SK-N-SH (cell line): ENCODE measurements at regions not wholly inside any gene's neighbourhood (a gene's known extent, or its start where the extent isn't known, plus 50 kb on each side); places are given as distances from the start of the nearest gene placed in this dataset.
"Not testable (repeated sequence)": the region's sequence is repeated elsewhere in the genome, so short reads cannot be mapped to it uniquely, and the experiment has no call there.

Experiments used
- YY1 ChIP-seq: IDR thresholded peaks from 2 replicates; pipeline ENCODE4 v1.4.0; 2012; ENCODE audit warnings: low read depth, mild to moderate bottlenecking
- TF ChIP-seq, protein P1 (sequence below): fragments of 200-600 bp; sonication (generic); IDR thresholded peaks from 2 replicates; pipeline ENCODE4 v1.6.1; 2017; ENCODE audit warnings: antibody characterized with exemption, mild to moderate bottlenecking, moderate library complexity
- TF ChIP-seq, protein P2 (sequence below): fragments of 150-350 bp; IDR thresholded peaks from 2 replicates; pipeline ENCODE4 v1.6.1; 2017; ENCODE audit warnings: antibody characterized with exemption, low read length, low read depth, borderline replicate concordance
- TF ChIP-seq, protein P3 (sequence below): IDR thresholded peaks from 2 replicates; pipeline ENCODE4 v1.6.1; 2012; ENCODE audit warnings: mild to moderate bottlenecking, low read depth, low read length, moderate library complexity

DNA sequence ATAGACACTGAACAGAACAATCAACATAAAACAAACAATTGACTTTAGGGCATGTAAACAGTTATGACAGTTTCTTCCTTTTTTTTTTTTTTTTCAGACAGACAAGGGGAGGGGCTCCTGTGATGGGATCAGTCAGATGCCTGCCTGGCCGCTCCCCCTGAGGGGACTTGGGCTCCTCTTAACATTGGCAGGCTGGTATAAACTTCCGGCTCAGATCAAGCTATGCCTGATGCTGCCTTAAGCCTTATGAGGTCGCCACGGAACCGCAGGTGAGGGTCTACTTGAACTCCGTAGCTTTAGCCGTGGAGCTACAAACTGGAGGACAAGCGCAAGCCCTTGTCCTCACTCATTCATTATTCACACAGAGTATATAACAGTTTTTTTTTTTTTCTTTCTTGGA lies 115.8 kb downstream of the UNC93B1 start:
- TF ChIP-seq, protein P1, sequence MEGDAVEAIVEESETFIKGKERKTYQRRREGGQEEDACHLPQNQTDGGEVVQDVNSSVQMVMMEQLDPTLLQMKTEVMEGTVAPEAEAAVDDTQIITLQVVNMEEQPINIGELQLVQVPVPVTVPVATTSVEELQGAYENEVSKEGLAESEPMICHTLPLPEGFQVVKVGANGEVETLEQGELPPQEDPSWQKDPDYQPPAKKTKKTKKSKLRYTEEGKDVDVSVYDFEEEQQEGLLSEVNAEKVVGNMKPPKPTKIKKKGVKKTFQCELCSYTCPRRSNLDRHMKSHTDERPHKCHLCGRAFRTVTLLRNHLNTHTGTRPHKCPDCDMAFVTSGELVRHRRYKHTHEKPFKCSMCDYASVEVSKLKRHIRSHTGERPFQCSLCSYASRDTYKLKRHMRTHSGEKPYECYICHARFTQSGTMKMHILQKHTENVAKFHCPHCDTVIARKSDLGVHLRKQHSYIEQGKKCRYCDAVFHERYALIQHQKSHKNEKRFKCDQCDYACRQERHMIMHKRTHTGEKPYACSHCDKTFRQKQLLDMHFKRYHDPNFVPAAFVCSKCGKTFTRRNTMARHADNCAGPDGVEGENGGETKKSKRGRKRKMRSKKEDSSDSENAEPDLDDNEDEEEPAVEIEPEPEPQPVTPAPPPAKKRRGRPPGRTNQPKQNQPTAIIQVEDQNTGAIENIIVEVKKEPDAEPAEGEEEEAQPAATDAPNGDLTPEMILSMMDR, result not testable (repeated sequence)
- TF ChIP-seq, protein P2, sequence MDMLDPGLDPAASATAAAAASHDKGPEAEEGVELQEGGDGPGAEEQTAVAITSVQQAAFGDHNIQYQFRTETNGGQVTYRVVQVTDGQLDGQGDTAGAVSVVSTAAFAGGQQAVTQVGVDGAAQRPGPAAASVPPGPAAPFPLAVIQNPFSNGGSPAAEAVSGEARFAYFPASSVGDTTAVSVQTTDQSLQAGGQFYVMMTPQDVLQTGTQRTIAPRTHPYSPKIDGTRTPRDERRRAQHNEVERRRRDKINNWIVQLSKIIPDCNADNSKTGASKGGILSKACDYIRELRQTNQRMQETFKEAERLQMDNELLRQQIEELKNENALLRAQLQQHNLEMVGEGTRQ, result not testable (repeated sequence)
- not testable (repeated sequence) for TF ChIP-seq YY1
- TF ChIP-seq, protein P3, sequence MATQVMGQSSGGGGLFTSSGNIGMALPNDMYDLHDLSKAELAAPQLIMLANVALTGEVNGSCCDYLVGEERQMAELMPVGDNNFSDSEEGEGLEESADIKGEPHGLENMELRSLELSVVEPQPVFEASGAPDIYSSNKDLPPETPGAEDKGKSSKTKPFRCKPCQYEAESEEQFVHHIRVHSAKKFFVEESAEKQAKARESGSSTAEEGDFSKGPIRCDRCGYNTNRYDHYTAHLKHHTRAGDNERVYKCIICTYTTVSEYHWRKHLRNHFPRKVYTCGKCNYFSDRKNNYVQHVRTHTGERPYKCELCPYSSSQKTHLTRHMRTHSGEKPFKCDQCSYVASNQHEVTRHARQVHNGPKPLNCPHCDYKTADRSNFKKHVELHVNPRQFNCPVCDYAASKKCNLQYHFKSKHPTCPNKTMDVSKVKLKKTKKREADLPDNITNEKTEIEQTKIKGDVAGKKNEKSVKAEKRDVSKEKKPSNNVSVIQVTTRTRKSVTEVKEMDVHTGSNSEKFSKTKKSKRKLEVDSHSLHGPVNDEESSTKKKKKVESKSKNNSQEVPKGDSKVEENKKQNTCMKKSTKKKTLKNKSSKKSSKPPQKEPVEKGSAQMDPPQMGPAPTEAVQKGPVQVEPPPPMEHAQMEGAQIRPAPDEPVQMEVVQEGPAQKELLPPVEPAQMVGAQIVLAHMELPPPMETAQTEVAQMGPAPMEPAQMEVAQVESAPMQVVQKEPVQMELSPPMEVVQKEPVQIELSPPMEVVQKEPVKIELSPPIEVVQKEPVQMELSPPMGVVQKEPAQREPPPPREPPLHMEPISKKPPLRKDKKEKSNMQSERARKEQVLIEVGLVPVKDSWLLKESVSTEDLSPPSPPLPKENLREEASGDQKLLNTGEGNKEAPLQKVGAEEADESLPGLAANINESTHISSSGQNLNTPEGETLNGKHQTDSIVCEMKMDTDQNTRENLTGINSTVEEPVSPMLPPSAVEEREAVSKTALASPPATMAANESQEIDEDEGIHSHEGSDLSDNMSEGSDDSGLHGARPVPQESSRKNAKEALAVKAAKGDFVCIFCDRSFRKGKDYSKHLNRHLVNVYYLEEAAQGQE, result not testable (repeated sequence)
